ENCODE measurements at regions not wholly inside any gene's neighbourhood (a gene's known extent, or its start where the extent isn't known, plus 50 kb on each side); places are given as distances from the start of the nearest gene placed in this dataset.

DNA sequence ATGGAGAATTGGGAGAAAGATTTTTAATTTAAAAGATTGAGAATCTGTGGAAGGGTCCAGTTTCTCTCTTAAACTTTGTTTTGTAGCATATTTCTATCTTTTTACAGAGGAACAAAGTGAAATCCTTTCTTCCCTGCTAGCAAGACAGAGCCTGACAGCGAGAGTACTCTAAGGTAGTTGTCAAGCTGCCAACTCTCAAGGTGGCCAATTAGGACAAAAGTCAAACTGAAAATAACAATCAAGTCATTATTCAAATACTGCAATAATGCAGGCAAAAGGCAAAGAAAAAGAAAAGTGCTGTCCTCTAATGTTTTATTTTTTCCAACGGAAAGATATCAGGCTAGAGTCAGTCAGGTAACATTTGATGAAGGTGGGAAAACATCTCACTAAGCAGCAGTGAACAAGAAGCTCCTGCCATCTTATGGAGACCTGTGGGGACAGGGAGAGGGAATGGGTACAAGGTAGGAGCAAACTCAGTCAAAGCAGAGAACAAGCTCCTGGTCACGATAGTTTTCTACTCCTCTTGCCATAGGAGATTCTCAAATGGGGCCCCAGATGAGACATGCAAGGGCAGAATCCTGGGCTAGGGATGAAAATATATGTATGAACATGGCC is 801.9 kb upstream of the SLITRK1 start:
- no peak for TF ChIP-seq CTCF (IDR thresholded peaks at IDR 0.05; ENCODE audit: low read depth, low read length)
- no peak overlapping the region for H3K4me3 ChIP-seq (ENCODE audit: low read depth, low read length)

DNA sequence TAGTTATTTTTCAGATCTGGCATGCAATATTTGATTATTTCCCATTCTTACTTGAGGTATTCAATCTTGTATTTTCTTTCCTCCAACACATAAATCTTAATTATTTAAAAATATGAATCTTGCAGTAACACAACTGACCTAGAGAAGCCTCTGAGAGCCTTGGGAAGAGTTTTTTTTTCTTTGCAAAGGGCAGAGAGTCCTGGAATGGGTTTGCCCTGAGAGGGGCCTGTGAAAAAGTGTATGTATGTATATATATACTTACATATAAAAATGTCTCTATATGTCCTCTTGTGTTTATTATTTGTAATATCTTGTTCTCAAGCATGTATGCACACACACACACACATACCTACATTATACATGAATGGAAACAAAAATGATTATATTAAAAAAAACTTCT is 801.2 kb upstream of the SLITRK1 start:
- no peak overlapping the region for H3K4me3 ChIP-seq (ENCODE audit: low read depth, low read length)
- no peak for TF ChIP-seq CTCF (IDR thresholded peaks at IDR 0.05; ENCODE audit: low read depth, low read length)

- TF ChIP-seq CTCF (IDR thresholded peaks at IDR 0.05; ENCODE audit: low read depth, low read length) = no peak
- H3K4me3 ChIP-seq (ENCODE audit: low read depth, low read length) = no peak overlapping the region
These were observed 795.6 kb upstream of the SLITRK1 start for GRCh38 chr13:84677836-84678235.

DNA sequence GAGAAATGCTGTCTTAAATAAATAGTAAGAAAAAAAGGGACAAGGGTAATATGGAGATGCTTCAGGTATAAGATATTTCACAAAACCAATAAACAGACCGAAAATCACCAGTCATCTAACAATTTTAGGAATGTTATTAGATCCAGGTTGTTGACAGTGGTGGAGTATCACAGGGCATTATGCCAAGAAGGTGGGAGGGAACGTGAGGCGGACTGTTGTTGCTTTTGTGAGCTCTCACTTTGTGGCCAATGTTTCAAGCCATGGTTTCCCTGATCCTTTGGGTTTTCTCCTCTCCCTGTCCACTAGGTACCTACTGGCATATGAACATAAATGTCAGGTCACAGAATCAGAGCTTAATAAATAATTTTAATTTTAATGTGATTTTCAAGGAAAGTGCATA is 790.3 kb upstream of the SLITRK1 start:
- no peak for TF ChIP-seq CTCF (IDR thresholded peaks at IDR 0.05; ENCODE audit: low read depth, low read length)
- no peak overlapping the region for H3K4me3 ChIP-seq (ENCODE audit: low read depth, low read length)

DNA sequence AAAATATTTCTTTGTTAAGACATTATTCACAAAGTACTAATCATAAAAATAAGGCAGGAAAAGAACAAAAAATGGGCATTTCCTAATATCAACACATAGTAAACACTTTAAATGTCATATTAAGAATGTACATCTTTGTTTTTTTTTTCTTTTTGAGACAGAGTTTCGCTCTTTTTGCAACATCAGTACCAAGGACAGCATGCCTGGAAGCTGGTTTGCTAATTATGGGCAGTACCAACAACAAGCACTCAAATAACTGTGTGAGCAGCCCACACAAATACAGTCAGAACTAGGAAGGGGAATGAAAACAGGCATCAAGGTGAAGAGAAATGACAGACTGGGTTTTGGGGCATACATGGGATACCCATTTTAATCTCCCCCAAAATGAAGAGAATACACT is 788.0 kb upstream of the SLITRK1 start:
- no peak overlapping the region for H3K4me3 ChIP-seq (ENCODE audit: low read depth, low read length)
- TF ChIP-seq CTCF (IDR thresholded peaks at IDR 0.05; ENCODE audit: low read depth, low read length) = no peak

DNA sequence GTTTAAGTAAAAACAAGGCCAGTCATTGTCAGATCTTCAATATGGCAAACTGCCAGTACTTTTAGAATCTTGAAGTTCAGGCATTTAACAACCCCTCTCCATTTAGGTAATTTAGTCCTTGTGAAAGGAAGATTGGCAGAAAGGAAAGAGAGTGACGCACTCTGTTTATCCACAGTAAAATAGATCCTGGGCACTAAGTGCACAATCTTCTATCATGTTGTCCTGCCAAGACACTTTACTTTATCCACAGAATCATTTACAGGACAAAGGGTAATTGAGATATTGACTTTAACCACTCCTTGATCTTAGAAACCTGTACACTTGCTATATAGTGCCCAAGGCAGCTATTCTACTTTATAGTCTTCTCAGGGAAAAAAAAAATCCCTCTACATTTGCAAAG is 786.4 kb upstream of the SLITRK1 start:
- no peak overlapping the region for H3K4me3 ChIP-seq (ENCODE audit: low read depth, low read length)
- TF ChIP-seq CTCF (IDR thresholded peaks at IDR 0.05; ENCODE audit: low read depth, low read length) = no peak

- no peak for TF ChIP-seq CTCF (IDR thresholded peaks at IDR 0.05; ENCODE audit: low read depth, low read length)
- no peak overlapping the region for H3K4me3 ChIP-seq (ENCODE audit: low read depth, low read length)
These were observed 780.2 kb upstream of the SLITRK1 start for GRCh38 chr13:84662491-84662890.
